ENCODE measurements at regions not wholly inside any gene's neighbourhood (a gene's known extent, or its start where the extent isn't known, plus 50 kb on each side); places are given as distances from the start of the nearest gene placed in this dataset.

DNA sequence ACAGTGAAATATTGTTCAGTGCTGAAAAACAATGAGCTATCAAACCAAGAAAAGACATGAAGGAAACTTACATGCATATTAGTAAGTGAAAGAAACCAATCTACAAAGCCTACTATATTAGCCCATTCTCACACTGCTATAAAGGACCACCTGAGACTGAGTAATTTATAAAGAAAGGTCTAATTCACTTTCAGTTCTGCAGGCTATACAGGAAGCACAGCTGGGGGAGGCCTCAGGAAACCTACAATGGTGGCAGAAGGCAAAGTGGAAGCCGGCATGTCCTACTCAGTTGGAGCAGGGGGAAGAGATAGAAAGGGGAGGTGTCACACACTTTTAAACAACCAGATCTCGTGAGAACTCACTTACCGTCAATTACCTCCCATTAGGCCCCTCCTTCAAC, 232.1 kb downstream of the TMX3 start:
- TF ChIP-seq CTCF (conservative IDR thresholded peaks at IDR 0.05) (no peak), EZH2 (IDR thresholded peaks at IDR 0.05; ENCODE audit: low read depth) (no peak)
